Limb (tissue), 2 donors: ENCODE measurements at regions not wholly inside any gene's neighbourhood (a gene's known extent, or its start where the extent isn't known, plus 50 kb on each side); places are given as distances from the start of the nearest gene placed in this dataset.

Experiments used
- DNase-seq, 2 donors: peaks; one replicate each; pipeline ENCODE4 v3.0.0-alpha.2; 2016; ENCODE audit errors: extremely low spot score in 2 of 2

DNA sequence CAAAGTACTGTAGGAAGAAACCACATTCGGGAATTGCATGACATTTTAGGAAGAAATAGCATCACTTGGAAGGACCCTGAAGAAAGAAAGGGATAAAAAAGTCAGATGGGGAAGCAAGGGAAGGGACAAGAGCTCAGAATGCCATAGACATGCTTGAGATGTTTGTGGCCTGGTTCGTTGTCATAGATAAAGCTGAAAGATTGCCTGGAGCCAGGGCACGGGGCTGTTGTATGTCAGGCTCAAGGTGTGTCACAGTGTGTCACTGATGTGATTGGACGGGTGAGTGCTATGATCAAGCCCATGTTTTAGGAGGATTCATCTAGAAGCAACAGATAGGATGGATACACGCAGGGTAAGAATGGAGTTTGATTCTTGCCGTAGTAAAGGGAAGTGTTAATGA is 216.2 kb upstream of the SOX4 start:
- no peak for DNase-seq

- no peak for DNase-seq
Measured at GRCh38 chr6:21381331-21381963, 212.1 kb upstream of the SOX4 start.

DNA sequence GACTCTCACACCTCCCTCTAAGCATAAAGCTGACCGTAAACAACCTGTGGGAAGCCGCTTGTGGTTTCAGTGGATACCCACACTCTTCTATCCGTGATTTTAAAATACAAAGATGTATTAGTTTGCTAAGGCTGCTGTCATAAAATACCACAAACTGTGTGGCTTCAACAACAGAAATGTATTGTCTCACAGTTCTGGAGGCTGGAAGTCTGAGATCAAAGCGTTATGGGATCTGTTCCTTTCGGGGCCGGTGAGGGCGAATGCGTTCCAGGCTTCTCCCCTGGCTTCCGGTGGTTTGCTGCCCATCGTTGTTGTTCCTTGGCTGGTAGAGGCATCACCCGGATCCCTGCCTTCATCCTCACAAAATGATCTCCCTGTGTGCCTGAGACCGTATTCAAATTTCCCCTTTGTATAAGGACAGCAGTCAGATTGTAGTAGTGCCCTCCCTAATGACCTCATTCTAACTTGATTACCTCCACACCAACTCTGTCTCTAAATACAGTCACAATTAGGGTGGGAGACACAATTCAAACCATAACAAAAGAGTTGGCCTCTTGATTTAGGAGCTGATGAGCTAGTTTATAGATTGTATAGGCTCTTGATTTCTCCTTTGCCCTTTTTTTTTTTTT is 210.6 kb upstream of the SOX4 start:
- no peak for DNase-seq

DNA sequence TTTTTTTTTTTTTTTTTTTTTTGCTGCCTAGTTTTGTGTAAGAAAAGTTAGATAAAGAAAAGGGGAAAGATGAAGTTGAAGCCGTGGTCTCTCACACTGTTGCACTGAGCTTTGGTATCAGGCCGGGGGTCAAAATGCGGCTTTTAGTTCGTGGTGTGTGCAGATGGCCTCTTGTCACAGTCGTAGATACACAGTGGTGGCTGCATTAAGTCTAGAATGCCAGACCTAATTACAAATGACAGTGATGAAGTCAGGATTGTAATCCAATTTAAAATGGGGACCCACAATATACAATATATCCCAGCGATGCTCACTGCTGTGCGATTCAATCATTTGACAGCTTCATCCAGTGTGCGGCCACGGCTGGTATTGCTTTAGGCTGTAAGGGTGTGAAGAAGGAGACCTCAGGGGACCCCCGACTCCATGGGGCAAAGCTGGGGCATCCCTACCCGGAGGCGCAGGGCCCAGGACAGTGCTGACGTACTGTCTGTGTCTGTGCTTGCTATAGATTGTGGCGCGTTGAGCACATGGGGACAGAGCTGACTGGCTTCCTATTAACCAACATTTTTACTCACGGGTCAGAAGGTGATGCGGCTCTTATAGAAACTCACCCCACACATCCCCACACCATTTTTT is 210.0 kb upstream of the SOX4 start:
- DNase-seq = no peak

GRCh38 chr6:21384216-21384615 is 209.3 kb upstream of the SOX4 start:
- DNase-seq = no peak

DNA sequence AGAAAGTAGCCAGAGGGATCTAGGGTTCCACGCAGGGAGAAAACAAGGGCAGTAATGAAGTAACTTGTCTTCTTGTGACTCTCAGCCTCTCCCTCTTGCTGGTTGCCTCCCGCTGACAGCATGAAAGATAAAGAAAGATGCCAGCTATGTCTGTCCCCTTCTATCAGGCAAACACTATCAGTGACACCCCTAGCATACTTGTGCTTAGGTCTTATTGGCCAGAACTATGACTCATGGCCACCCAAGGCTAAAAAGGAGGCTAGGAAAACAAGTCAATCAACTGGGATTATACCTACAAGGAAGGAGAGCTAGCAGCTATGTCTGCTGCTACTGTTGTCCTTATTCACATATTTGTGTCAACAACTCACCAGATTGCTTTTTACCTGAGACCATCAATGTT is 206.8 kb upstream of the SOX4 start:
- DNase-seq = no peak

DNA sequence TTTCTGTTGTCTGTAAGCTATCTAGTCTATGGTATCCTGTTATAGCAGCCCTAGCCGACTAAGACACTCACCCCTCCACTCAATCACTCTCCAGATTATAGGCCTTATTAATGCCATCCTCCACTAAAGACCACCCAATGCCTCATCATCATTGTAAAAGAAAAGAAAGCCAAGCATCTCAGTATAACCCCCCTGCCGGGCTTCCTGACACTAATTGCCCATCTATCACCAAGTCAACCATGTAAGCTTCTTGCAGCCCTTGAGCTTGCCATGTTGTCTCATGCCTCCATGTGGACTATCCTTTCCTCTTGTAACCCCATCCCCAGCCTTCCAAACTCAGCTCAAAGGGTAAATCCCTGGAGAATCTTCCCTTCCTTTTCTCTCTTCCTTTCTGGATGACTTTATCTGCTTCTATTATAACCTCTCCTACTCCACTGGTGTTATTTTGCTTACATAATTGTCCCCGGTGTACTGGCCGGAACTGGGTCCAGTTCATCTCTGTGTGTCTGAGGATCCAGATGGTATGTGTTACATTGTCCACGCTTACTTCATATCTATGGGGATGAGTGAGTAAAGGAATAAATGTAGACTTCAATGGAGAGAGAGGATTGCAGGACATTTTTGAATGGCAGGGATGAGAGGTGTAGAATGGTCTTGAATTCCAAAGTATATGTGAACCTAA is 202.9 kb upstream of the SOX4 start:
- no peak for DNase-seq

DNA sequence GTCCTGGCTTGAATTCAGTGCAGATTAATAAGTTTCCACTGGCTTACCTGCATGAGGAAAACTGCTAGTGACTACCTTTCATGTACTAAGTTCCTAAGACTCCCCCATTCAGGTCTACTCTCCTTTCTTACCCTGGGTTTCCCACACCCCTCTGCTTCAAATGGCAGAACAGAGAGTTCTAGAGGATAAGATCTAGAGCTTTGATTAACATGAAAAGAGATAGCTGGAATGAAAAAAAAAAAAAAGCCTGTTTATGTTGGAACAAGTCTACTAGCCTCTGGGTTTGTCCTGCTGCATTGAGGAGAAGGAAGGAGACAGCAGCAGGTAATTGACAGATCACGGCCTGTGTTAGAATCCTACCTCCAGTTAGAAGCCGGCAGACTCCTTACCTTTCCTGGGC is 201.4 kb upstream of the SOX4 start:
- no peak for DNase-seq

DNA sequence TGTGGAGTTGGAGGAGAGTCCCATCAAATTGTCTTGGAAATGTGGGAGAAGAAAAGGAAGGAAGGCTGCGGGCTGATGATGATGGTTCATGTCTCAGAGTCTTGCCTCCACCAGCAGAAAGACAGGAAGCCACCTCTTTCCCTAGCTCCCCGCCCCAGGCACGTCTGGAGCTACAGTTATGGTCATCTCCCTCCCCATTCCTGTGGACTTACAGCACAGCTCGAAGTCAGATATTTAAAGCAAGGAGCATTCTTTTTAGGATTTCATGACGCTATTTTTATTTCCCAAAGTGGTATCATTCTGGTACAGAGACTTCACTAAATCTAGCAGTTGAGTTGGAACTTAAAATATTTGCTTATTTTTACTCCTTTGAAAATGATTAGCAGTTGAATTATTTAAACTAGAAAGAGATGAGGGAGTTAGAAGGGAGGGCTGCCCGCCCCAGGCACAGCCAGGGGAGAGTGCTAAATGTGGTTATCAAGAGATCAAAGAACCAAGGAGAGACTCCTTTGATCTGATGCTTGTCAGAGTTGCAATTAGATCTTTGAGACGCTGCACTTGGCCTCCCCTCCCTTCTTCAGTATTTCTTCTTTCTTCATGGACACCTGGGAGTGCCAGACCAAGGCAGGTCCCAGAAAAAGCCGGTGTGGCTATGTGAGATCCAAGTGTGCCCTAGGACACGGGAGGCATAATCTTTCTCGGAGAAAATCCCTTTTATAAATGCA is 199.9 kb upstream of the SOX4 start:
- no peak for DNase-seq

DNA sequence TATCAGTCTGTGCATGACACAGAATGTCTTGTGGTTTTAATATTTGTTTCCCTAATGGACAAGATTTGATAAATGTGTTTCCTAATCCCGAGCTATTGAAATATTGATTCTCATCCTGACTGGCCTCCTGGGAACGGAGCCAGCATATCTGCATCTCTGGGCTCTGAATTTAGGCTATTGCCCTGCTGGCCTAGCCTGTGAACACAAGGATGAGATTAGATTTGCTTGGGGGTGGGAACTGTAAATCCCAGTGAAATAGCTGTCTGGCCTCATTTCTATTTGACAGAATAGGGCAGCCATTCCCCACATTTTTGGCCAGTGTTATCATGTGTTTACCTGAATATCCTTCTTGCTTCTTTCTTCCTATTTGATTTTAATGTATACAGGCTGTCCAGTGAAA is 198.4 kb upstream of the SOX4 start:
- DNase-seq = no peak

- DNase-seq = no peak
Measured at GRCh38 chr6:21396313-21396712, 197.2 kb upstream of the SOX4 start.

- no peak for DNase-seq
Measured at GRCh38 chr6:21398741-21399325, 194.7 kb upstream of the SOX4 start.

- DNase-seq = no peak
Measured at GRCh38 chr6:21402368-21402767, 191.2 kb upstream of the SOX4 start.

- no peak for DNase-seq
Measured at GRCh38 chr6:21404577-21404976, 189.0 kb upstream of the SOX4 start.

DNA sequence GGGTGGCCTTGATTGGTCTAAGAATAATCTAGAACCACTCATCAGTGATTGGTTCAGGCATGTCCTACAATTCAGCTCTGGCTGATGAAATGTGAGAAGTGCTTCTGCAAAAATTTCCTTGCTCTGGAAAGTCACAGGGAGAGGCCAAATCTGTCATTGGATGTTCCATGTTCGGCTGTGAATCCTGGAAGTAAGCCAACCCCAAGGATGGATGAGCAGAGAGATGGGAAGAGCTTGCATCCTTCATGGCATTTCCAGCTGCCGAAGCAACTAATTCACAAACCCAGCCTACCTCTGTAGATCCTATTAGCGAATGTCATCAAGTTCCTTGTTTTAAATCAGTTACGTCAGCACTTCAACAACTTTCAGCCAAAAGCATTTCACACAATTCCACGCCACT is 187.2 kb upstream of the SOX4 start:
- no peak for DNase-seq

DNA sequence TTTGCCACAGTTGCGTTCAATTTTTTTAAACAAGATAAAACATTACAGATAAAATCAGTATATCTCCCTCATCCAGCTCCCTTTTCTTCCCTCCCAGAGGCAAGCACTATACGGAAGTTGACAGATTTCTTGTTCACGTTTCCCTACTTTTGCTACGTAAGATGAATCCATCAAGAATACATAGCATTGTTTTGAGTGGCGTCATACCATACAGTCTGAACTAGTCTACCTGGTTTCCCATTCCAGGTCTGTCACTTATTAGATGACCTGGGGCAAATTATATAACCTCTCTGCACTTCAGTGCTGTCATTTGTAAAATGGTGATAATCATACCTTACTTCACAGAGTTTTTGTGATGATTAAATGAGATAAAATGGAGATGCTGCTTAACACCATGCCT is 184.3 kb upstream of the SOX4 start:
- no peak for DNase-seq

GRCh38 chr6:21413428-21413827 is 180.1 kb upstream of the SOX4 start:
- DNase-seq = no peak

GRCh38 chr6:21414065-21414464 is 179.5 kb upstream of the SOX4 start:
- DNase-seq = no peak

DNA sequence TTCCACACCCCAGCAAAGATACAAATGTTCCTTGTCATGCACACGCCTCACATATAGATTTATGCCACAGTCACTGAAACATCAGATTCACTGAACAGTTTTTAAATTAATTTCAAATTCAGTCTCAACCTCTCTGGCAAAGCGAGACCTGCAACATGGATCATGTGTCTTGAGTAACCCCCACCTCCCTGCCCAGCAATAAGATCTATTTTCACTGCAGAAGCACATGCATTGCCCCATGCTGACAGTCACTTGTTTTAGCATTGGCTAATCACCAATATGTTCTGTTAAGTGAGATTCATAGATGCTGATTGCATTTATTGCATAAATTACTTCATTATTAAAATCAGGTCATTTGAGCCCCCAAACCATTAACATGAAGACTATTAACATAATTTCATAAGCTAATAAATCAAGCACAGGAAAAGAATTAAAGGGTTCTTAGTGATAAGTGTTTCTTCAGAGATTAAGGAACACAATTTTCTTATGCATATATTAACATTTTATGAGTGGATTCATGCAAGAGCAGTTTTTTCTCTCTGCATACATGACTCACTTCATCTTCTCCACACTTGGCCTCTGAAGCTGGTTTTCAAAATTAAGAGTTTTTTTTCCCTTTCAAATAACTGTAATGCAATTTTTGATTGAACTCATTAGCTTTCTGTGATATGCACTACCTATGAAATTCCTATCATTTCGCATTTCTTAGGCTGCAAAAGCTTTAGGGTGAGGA is 173.2 kb upstream of the SOX4 start:
- no peak for DNase-seq

GRCh38 chr6:21420926-21421325 is 172.6 kb upstream of the SOX4 start:
- DNase-seq = no peak
